ENCODE measurements at regions not wholly inside any gene's neighbourhood (a gene's known extent, or its start where the extent isn't known, plus 50 kb on each side); places are given as distances from the start of the nearest gene placed in this dataset.
"Not testable (repeated sequence)": the region's sequence is repeated elsewhere in the genome, so short reads cannot be mapped to it uniquely, and the experiment has no call there.

DNA sequence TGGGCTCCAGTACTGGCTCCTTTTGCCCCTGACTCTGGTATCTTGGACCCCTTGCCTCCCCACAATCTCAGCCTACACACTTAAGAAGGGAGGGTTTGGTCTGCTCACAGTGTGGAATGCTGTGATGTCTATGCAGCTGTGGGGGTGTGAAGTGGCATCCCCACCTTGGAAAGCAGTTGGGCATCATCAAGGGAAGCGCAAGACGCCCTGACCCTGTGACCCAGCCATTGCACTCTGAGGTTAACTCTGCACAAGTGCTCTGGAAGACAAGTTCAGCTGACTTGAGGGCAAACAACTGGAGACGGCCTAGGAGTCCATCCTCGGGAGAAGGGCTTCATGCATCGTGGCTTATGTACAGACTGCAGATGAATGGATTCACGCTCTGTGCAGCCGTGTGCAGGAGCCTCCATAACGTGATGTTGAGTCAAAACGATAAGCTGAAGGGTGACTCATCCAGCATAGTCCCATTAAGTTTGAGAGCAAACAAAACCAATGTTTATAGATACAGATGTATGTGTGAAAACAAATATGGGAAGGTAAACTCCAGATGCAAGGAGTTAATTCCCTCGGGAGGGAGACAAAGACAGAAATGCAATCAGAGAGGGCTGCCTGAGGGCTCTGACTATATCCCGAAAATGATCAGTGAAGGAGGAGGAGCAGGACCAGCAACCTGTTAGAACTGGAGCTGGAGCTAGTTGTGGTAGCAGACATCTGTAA, 86.8 kb downstream of the LSM3 start:
- no peak for DNase-seq (ENCODE audit: low spot score)
- TF ChIP-seq, protein P1, sequence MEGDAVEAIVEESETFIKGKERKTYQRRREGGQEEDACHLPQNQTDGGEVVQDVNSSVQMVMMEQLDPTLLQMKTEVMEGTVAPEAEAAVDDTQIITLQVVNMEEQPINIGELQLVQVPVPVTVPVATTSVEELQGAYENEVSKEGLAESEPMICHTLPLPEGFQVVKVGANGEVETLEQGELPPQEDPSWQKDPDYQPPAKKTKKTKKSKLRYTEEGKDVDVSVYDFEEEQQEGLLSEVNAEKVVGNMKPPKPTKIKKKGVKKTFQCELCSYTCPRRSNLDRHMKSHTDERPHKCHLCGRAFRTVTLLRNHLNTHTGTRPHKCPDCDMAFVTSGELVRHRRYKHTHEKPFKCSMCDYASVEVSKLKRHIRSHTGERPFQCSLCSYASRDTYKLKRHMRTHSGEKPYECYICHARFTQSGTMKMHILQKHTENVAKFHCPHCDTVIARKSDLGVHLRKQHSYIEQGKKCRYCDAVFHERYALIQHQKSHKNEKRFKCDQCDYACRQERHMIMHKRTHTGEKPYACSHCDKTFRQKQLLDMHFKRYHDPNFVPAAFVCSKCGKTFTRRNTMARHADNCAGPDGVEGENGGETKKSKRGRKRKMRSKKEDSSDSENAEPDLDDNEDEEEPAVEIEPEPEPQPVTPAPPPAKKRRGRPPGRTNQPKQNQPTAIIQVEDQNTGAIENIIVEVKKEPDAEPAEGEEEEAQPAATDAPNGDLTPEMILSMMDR (IDR thresholded peaks at IDR 0.05): no peak

GRCh38 chr3:14266361-14266760, 87.7 kb downstream of the LSM3 start:
- TF ChIP-seq, protein P1 (IDR thresholded peaks at IDR 0.05): no peak
- DNase-seq (ENCODE audit: low spot score): no peak
- H3K27ac ChIP-seq: no peak overlapping the region
- H3K4me3 ChIP-seq: no peak overlapping the region

More for the DNA sequence above, 86.8 kb downstream of the LSM3 start:
- Histone ChIP-seq H3K4me3 (no peak overlapping the region), H3K27ac (no peak overlapping the region)

DNA sequence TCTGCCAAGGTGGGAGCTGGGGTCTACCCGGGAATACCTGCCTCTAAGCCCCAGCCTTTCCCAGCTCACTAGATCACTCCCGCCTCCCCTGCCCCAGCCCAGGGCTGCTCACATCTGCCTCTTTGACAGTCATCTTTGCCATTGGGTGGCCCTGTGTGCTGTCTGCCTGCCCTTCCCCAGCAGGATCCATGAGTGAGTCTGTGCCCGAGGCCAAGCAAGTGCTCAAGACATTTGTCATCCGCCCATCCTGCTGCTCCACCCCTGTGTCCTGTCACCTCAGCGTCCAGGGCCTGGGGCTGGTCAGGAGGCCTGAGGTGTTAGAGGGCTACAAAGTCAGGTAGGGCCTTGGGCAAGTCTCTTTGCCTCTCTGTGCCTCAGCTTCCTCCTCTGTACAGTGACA, 89.4 kb downstream of the LSM3 start:
- H3K4me3 ChIP-seq: no peak overlapping the region
- no peak for DNase-seq (ENCODE audit: low spot score)
- TF ChIP-seq, protein P1 (IDR thresholded peaks at IDR 0.05): no peak
- H3K27ac ChIP-seq: no peak overlapping the region

GRCh38 chr3:14268897-14269296, 90.3 kb downstream of the LSM3 start:
- H3K27ac ChIP-seq: no peak overlapping the region
- no peak overlapping the region for H3K4me3 ChIP-seq
- DNase-seq (ENCODE audit: low spot score): no peak
- TF ChIP-seq, protein P1 (IDR thresholded peaks at IDR 0.05): no peak

DNA sequence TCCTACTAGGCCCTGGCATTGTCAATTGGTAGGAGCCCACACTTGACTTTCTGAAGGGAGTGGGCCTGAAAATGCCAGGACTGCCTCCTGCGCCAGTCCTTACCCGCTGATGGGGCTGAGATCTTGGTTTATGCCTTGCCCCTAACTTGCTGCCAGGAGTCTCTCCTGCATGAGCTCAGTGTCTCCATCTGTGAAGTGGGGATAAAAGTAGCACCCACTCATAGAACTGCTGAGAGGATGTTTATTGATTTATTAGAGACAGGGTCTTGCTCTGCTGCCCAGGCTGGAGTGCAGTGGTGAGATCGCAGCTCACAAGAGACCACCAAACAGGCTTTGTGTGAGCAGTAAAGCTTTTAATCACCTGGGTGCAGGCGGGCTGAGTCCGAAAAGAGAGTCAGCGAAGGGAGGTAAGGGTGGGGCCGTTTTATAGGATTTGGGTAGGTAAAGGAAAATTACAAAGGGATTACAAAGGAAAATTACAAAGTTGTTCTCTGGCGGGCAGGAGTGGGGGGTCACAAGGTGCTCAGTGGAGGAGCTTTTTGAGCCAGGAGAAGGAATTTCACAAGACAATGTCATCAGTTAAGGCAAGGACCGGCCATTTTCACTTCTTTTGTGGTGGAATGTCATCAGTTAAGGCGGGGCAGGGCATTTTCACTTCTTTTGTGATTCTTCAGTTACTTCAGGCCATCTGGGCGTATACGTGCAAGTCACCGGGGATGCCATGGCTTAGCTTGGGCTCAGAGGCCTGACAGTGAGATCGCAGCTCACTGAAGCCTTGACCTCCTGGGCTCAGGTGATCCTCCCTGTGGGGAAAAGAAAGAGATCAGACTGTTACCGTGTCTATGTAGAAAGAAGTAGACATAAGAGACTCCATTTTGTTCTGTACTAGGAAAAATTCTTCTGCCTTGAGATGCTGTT, 93.7 kb downstream of the LSM3 start:
- not testable (repeated sequence) for H3K4me3 ChIP-seq; H3K27ac ChIP-seq; DNase-seq (ENCODE audit: low spot score)

GRCh38 chr3:14272959-14273560, 94.4 kb downstream of the LSM3 start:
- not testable (repeated sequence) for H3K4me3 ChIP-seq; DNase-seq (ENCODE audit: low spot score); H3K27ac ChIP-seq

GRCh38 chr3:14273901-14274611, 95.4 kb downstream of the LSM3 start:
- H3K27ac ChIP-seq: no peak overlapping the region
- TF ChIP-seq, protein P1 (IDR thresholded peaks at IDR 0.05): no peak
- DNase-seq (ENCODE audit: low spot score): no peak
- H3K4me3 ChIP-seq: no peak overlapping the region
